ENCODE measurements at regions not wholly inside any gene's neighbourhood (a gene's known extent, or its start where the extent isn't known, plus 50 kb on each side); places are given as distances from the start of the nearest gene placed in this dataset.

GRCh38 chr11:104633226-104633625 is 265.0 kb downstream of the CASP12 start:
- 73 to 97% (median 88%) methylated on average over 1 of the region's 1 CpG for whole genome bisulfite sequencing, 5 donors
- intact Hi-C loops (cut with DNase I; ENCODE audit: low total_unique reads), result no loop called here

GRCh38 chr11:104630352-104630751 is 267.9 kb downstream of the CASP12 start:
- WGBS, 5 donors, result 81 to 90% (median 83%) methylated on average over 2 of the region's 2 CpGs
- Histone ChIP-seq H3K36me3 (no peaks in the 10 kb centered on the region), H3K27me3 (no peaks in the 10 kb centered on the region), H3K9me3 (no peaks in the 10 kb centered on the region), H3K4me3 (no peak overlapping the region), H3K27ac (no peak overlapping the region), H3K4me1 (no peaks in the 10 kb centered on the region)
- DNase-seq, result no peak
- no peak for TF ChIP-seq CTCF (IDR thresholded peaks at IDR 0.05)
- no peak for TF ChIP-seq EP300 (IDR thresholded peaks at IDR 0.05)
- no peak for TF ChIP-seq POLR2A (IDR thresholded peaks at IDR 0.05)
- TF ChIP-seq POLR2AphosphoS5 (IDR thresholded peaks at IDR 0.05), result no peak
- intact Hi-C loops (cut with DNase I; ENCODE audit: low total_unique reads), result no loop called here

More at GRCh38 chr11:104633226-104633625, 265.0 kb downstream of the CASP12 start:
- H3K9me3 ChIP-seq, result no peaks in the 10 kb centered on the region
- no peaks in the 10 kb centered on the region for H3K36me3 ChIP-seq
- no peak overlapping the region for H3K27ac ChIP-seq
- no peaks in the 10 kb centered on the region for H3K27me3 ChIP-seq
- H3K4me1 ChIP-seq, result no peaks in the 10 kb centered on the region
- TF ChIP-seq POLR2AphosphoS5 (IDR thresholded peaks at IDR 0.05) (no peak), CTCF (IDR thresholded peaks at IDR 0.05) (no peak), POLR2A (IDR thresholded peaks at IDR 0.05) (no peak), EP300 (IDR thresholded peaks at IDR 0.05) (no peak)
- no peak overlapping the region for H3K4me3 ChIP-seq
- no peak for DNase-seq

- no peaks in the 10 kb centered on the region for H3K4me1 ChIP-seq
- 41 to 75% (median 62%) methylated on average over 2 of the region's 2 CpGs for WGBS, 5 donors
- no peak for DNase-seq
- no peak for TF ChIP-seq POLR2A (IDR thresholded peaks at IDR 0.05)
- TF ChIP-seq EP300 (IDR thresholded peaks at IDR 0.05), result no peak
- TF ChIP-seq POLR2AphosphoS5 (IDR thresholded peaks at IDR 0.05), result no peak
- TF ChIP-seq CTCF (IDR thresholded peaks at IDR 0.05), result no peak
- H3K36me3 ChIP-seq, result no peaks in the 10 kb centered on the region
- no peaks in the 10 kb centered on the region for H3K9me3 ChIP-seq
- H3K27ac ChIP-seq, result no peak overlapping the region
- no peak overlapping the region for H3K4me3 ChIP-seq
- H3K27me3 ChIP-seq, result no peaks in the 10 kb centered on the region
- intact Hi-C loops (cut with DNase I; ENCODE audit: low total_unique reads), result no loop called here
These were observed 273.0 kb downstream of the CASP12 start for GRCh38 chr11:104625246-104625645.

GRCh38 chr11:104624021-104624420 is 274.2 kb downstream of the CASP12 start:
- intact Hi-C loops (cut with DNase I; ENCODE audit: low total_unique reads), result no loop called here
- no peaks in the 10 kb centered on the region for H3K36me3 ChIP-seq
- H3K27ac ChIP-seq, result no peak overlapping the region
- no peak for TF ChIP-seq EP300 (IDR thresholded peaks at IDR 0.05)
- TF ChIP-seq POLR2A (IDR thresholded peaks at IDR 0.05), result no peak
- no peak for TF ChIP-seq POLR2AphosphoS5 (IDR thresholded peaks at IDR 0.05)
- no peak for TF ChIP-seq CTCF (IDR thresholded peaks at IDR 0.05)
- H3K4me1 ChIP-seq, result no peaks in the 10 kb centered on the region
- no peak for DNase-seq
- H3K4me3 ChIP-seq, result no peak overlapping the region
- H3K9me3 ChIP-seq, result no peaks in the 10 kb centered on the region
- no peaks in the 10 kb centered on the region for H3K27me3 ChIP-seq

Measured in stomach (tissue), 8 donors.